HEK293 (cell line): ENCODE measurements at regions not wholly inside any gene's neighbourhood (a gene's known extent, or its start where the extent isn't known, plus 50 kb on each side); places are given as distances from the start of the nearest gene placed in this dataset.

Experiments
- CTCF ChIA-PET: fragments of 350-600 bp; formaldehyde crosslinking; extraction: SDS; loops from one replicate; lab custom pipeline; 2021; ENCODE audit warnings: antibody characterized with exemption; lab: Yijun Ruan, JAX
- POLR2A ChIA-PET: fragments of 300-600 bp; formaldehyde crosslinking; extraction: SDS; loops from one replicate; lab custom pipeline; 2020; ENCODE audit warnings: antibody characterized with exemption, inconsistent platforms; lab: Yijun Ruan, JAX
- H3K27ac ChIP-seq: fragments of 200-500 bp; sonication (Bioruptor generic); 2 replicates; pipeline ENCODE4 v1.5.1; 2014; ENCODE audit warnings: low read depth, low read length, control low read depth, inconsistent platforms; ENCODE audit errors: extremely low read depth
- H3K36me3 ChIP-seq, 2 experiments: fragments of 200-500 bp in 1 of 2; sonication (Bioruptor generic) in 1 of 2; 1 replicate in 1 of 2; 2 replicates in 1 of 2; pipeline ENCODE4 v1.5.1; 2014 to 2017; ENCODE audit warnings: inconsistent platforms in 2 of 2, low read length in 2 of 2; ENCODE audit not compliant: control insufficient read depth in 2 of 2, insufficient read depth in 1 of 2
- H3K4me1 ChIP-seq: fragments of 200-500 bp; sonication (Bioruptor generic); 2 replicates; pipeline ENCODE4 v1.5.1; 2014; ENCODE audit warnings: mild to moderate bottlenecking, low read length, inconsistent platforms; ENCODE audit not compliant: control insufficient read depth, insufficient read depth
- H3K4me3 ChIP-seq: 2 replicates; pipeline ENCODE4 v1.5.1; 2011; ENCODE audit warnings: low read depth, mild to moderate bottlenecking, control low read depth, low read length, moderate library complexity
- H3K9me3 ChIP-seq: fragments of 200-500 bp; sonication (Bioruptor generic); 2 replicates; pipeline ENCODE4 v1.5.1; 2014; ENCODE audit warnings: low read depth, low read length, inconsistent platforms; ENCODE audit not compliant: control insufficient read depth, insufficient read depth
- BCL11B ChIP-seq: fragments of 450-650 bp; formaldehyde crosslinking; IDR thresholded peaks from 2 replicates; pipeline ENCODE4 v1.5.1; 2016; ENCODE audit warnings: low read depth, missing biosample characterization, missing genetic modification characterization
- GFI1B ChIP-seq: fragments of 450-650 bp; formaldehyde crosslinking; IDR thresholded peaks from 2 replicates; pipeline ENCODE4 v1.5.1; 2016; ENCODE audit warnings: missing biosample characterization, missing genetic modification characterization
- GLIS2 ChIP-seq: fragments of 450-650 bp; formaldehyde crosslinking; IDR thresholded peaks from 2 replicates; pipeline ENCODE4 v1.5.1; 2016; ENCODE audit warnings: missing biosample characterization, missing genetic modification characterization
- HOXA7 ChIP-seq: sonication (generic); formaldehyde crosslinking; IDR thresholded peaks from 2 replicates; pipeline ENCODE4 v1.8.1; 2022; ENCODE audit warnings: missing genetic modification reagents, borderline replicate concordance
- HOXD13 ChIP-seq: sonication (generic); formaldehyde crosslinking; IDR thresholded peaks from 2 replicates; pipeline ENCODE4 v1.8.0; 2022; ENCODE audit warnings: missing genetic modification reagents, borderline replicate concordance
- SP7 ChIP-seq: fragments of 450-650 bp; formaldehyde crosslinking; IDR thresholded peaks from 2 replicates; pipeline ENCODE4 v1.5.1; 2016; ENCODE audit warnings: missing biosample characterization, missing genetic modification characterization
- WT1 ChIP-seq: fragments of 450-650 bp; formaldehyde crosslinking; IDR thresholded peaks from 2 replicates; pipeline ENCODE4 v1.5.1; 2016; ENCODE audit warnings: missing biosample characterization, missing genetic modification characterization
- YY1 ChIP-seq: fragments of 450-650 bp; formaldehyde crosslinking; IDR thresholded peaks from 2 replicates; pipeline ENCODE4 v1.5.1; 2018; ENCODE audit warnings: missing biosample characterization, missing genetic modification characterization
- ZBTB17 ChIP-seq: fragments of 450-650 bp; formaldehyde crosslinking; IDR thresholded peaks from 2 replicates; pipeline ENCODE4 v1.5.1; 2016; ENCODE audit warnings: missing biosample characterization, missing genetic modification characterization
- ZNF221 ChIP-seq: fragments of 450-650 bp; formaldehyde crosslinking; IDR thresholded peaks from 2 replicates; pipeline ENCODE4 v1.5.1; 2017; ENCODE audit warnings: missing biosample characterization, missing genetic modification characterization, borderline replicate concordance
- ZNF248 ChIP-seq: fragments of 450-650 bp; formaldehyde crosslinking; IDR thresholded peaks from 2 replicates; pipeline ENCODE4 v1.5.1; 2017; ENCODE audit warnings: missing biosample characterization, missing genetic modification characterization
- ZNF292 ChIP-seq: fragments of 450-650 bp; formaldehyde crosslinking; IDR thresholded peaks from 2 replicates; pipeline ENCODE4 v1.5.1; 2016; ENCODE audit warnings: low read depth, missing biosample characterization, missing genetic modification characterization, borderline replicate concordance
- ZNF311 ChIP-seq: fragments of 450-650 bp; formaldehyde crosslinking; IDR thresholded peaks from 2 replicates; pipeline ENCODE4 v1.5.1; 2017; ENCODE audit warnings: missing biosample characterization, missing genetic modification characterization, borderline replicate concordance
- ZNF335 ChIP-seq: fragments of 450-650 bp; formaldehyde crosslinking; conservative IDR thresholded peaks from 2 replicates; pipeline ENCODE4 v1.5.1; 2016; ENCODE audit warnings: missing biosample characterization, missing genetic modification characterization
- ZNF341 ChIP-seq: fragments of 450-650 bp; formaldehyde crosslinking; IDR thresholded peaks from 2 replicates; pipeline ENCODE4; 2016; ENCODE audit warnings: low read depth, missing biosample characterization, missing genetic modification characterization
- ZNF366 ChIP-seq: fragments of 450-650 bp; formaldehyde crosslinking; conservative IDR thresholded peaks from 2 replicates; pipeline ENCODE4 v1.5.1; 2016; ENCODE audit warnings: missing biosample characterization, missing genetic modification characterization
- ZNF426 ChIP-seq: fragments of 450-650 bp; formaldehyde crosslinking; IDR thresholded peaks from 2 replicates; pipeline ENCODE4 v1.5.1; 2017; ENCODE audit warnings: missing biosample characterization, missing genetic modification characterization, mild to moderate bottlenecking, inconsistent platforms, moderate library complexity
- ZNF488 ChIP-seq: fragments of 450-650 bp; formaldehyde crosslinking; IDR thresholded peaks from 2 replicates; pipeline ENCODE4 v1.5.1; 2016; ENCODE audit warnings: missing biosample characterization, missing genetic modification characterization
- ZNF501 ChIP-seq: fragments of 450-650 bp; formaldehyde crosslinking; IDR thresholded peaks from 2 replicates; pipeline ENCODE4 v1.5.1; 2016; ENCODE audit warnings: missing biosample characterization, missing genetic modification characterization
- ZNF514 ChIP-seq: fragments of 450-650 bp; formaldehyde crosslinking; IDR thresholded peaks from 2 replicates; pipeline ENCODE4 v1.5.1; 2016; ENCODE audit warnings: missing biosample characterization, missing genetic modification characterization
- ZNF549 ChIP-seq: fragments of 450-650 bp; IDR thresholded peaks from 2 replicates; pipeline ENCODE4 v1.5.1; 2018; ENCODE audit warnings: missing biosample characterization, missing genetic modification characterization, mild to moderate bottlenecking, inconsistent platforms, moderate library complexity
- ZNF624 ChIP-seq: fragments of 450-650 bp; formaldehyde crosslinking; IDR thresholded peaks from 2 replicates; pipeline ENCODE4 v1.5.1; 2017; ENCODE audit warnings: missing biosample characterization, missing genetic modification characterization
- ZNF670 ChIP-seq: fragments of 450-650 bp; formaldehyde crosslinking; IDR thresholded peaks from 2 replicates; pipeline ENCODE4 v1.5.1; 2016; ENCODE audit warnings: missing biosample characterization, missing genetic modification characterization, low read depth
- ZNF837 ChIP-seq: fragments of 450-650 bp; formaldehyde crosslinking; IDR thresholded peaks from 2 replicates; pipeline ENCODE4 v1.5.1; 2016; ENCODE audit warnings: missing biosample characterization, missing genetic modification characterization
- ZNF843 ChIP-seq: fragments of 450-650 bp; formaldehyde crosslinking; IDR thresholded peaks from 2 replicates; pipeline ENCODE4 v1.5.1; 2016; ENCODE audit warnings: missing biosample characterization, missing genetic modification characterization
- ZSCAN18 ChIP-seq: fragments of 450-650 bp; formaldehyde crosslinking; IDR thresholded peaks from 2 replicates; pipeline ENCODE4 v1.5.1; 2016; ENCODE audit warnings: missing biosample characterization, missing genetic modification characterization
- ZSCAN30 ChIP-seq: fragments of 450-650 bp; IDR thresholded peaks from 2 replicates; pipeline ENCODE4 v1.5.1; 2018; ENCODE audit warnings: missing biosample characterization, mild to moderate bottlenecking, missing genetic modification characterization, moderate library complexity
- TF ChIP-seq, protein P1 (sequence below): fragments of 450-650 bp; formaldehyde crosslinking; IDR thresholded peaks from 2 replicates; pipeline ENCODE4 v1.5.1; 2016; ENCODE audit warnings: missing biosample characterization, missing genetic modification characterization

DNA sequence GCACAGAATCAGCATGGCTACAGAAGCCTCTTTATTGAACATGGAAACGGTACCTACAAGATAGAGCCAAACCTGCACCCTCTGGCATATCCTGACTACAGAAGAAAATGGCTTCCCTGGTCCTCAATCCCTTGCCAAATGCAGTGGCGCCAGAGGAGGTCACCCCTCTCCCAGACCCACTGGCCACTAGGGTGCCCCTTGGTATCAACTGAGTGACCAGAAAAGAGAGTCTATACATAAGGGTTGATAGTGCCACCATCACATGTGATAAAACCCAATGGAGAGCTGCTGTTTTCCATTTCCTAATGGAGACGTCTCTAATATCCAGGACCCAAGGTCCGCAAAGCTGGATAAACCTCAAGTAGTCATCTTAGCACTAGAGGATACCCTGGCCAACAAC lies 52.7 kb upstream of the ALK start:
- Histone ChIP-seq H3K36me3 (no peaks in the 10 kb centered on the region), H3K4me1 (no peaks in the 10 kb centered on the region), H3K9me3 (no peaks in the 10 kb centered on the region), H3K4me3 (no peak overlapping the region), H3K27ac (no peak overlapping the region)
- POLR2A ChIA-PET = no interaction called here
- TF ChIP-seq ZNF488 (no peak), ZNF843 (no peak), ZNF837 (tag by site-specific recombination) (no peak)
- CTCF ChIA-PET = interaction anchor here (0.6 to 1.3 kb wide), 2 partner anchors 51 to 887 kb away, joined by 3 to 7 read pairs; no protein-coding TSS in a partner anchor

DNA sequence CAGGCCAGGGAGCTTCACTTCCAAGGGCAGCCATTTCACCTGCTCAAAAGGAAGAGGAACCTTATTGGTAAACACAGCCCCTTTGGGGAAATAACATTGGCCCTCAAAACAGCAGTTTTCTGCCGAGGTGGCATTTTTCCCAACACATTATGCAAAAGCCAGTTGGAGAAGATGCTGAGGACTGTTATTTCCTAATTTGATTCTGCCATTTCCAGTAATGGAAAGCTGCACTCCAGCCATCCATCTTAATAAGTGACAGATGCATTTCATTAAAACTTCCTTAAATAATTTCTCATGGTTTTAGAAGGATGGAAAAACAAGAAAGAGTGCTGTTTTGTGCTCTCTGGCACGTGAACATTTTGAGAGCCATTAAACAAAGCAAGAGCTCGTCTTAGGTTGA lies 55.9 kb upstream of the ALK start:
- no peak overlapping the region for H3K27ac ChIP-seq
- TF ChIP-seq WT1 (tag by site-specific recombination) = no peak
- no peak for TF ChIP-seq ZNF335 (tag by site-specific recombination)
- no peak for TF ChIP-seq ZNF221 (tag by site-specific recombination)
- TF ChIP-seq HOXD13 (CRISPR knock-in tag) = no peak
- no peak for TF ChIP-seq ZNF843
- TF ChIP-seq ZNF248 (tag by site-specific recombination) = no peak
- no peak for TF ChIP-seq ZNF501
- no peak for TF ChIP-seq YY1 (tag by site-specific recombination)
- TF ChIP-seq ZNF292 = no peak
- ChIA-PET POLR2A (no interaction called here), CTCF (interaction anchor here (0.6 kb wide), 1 partner anchor 94 kb away, joined by 4 read pairs; no protein-coding TSS in a partner anchor)
- no peaks in the 10 kb centered on the region for H3K4me1 ChIP-seq
- H3K9me3 ChIP-seq = no peaks in the 10 kb centered on the region
- H3K4me3 ChIP-seq = no peak overlapping the region
- no peaks in the 10 kb centered on the region for H3K36me3 ChIP-seq

DNA sequence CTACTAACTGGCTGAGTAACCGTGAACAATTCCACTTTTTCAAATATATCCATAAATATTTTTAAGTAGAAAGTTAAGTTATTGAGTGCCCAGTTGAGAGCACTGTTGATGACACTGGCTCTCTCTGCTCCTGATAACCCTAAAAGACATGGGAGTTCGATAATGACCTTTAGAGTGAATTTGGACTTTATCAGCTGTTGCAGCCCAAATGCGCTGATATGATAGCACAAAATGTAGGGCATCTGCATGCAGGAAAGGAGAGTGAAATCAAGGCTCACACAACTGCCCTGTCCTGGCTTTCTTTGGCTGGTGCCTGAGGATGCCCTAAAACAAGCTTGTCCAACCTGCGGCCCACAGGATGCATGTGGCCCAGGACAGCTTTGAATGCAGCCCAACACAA lies 60.0 kb upstream of the ALK start:
- no peaks in the 10 kb centered on the region for H3K4me1 ChIP-seq
- no peak overlapping the region for H3K27ac ChIP-seq
- no peak overlapping the region for H3K4me3 ChIP-seq
- ChIA-PET CTCF (interaction anchor here (0.6 to 1.5 kb wide), 3 partner anchors 45 to 1289 kb away, joined by 4 to 7 read pairs (median 5); no protein-coding TSS in a partner anchor), POLR2A (no interaction called here)
- no peaks in the 10 kb centered on the region for H3K9me3 ChIP-seq
- no peak for TF ChIP-seq ZNF341 (tag by site-specific recombination)
- TF ChIP-seq HOXA7 (CRISPR knock-in tag) = no peak
- no peak for TF ChIP-seq BCL11B (tag by site-specific recombination)
- no peak for TF ChIP-seq ZNF670 (tag by site-specific recombination)
- TF ChIP-seq ZNF549 (tag by site-specific recombination) = no peak
- TF ChIP-seq ZNF366 = no peak
- no peak for TF ChIP-seq ZNF514 (tag by site-specific recombination)
- TF ChIP-seq ZSCAN18 (tag by site-specific recombination) = no peak
- TF ChIP-seq ZNF624 (tag by site-specific recombination) = no peak
- no peak for TF ChIP-seq ZNF426
- TF ChIP-seq, protein P1, sequence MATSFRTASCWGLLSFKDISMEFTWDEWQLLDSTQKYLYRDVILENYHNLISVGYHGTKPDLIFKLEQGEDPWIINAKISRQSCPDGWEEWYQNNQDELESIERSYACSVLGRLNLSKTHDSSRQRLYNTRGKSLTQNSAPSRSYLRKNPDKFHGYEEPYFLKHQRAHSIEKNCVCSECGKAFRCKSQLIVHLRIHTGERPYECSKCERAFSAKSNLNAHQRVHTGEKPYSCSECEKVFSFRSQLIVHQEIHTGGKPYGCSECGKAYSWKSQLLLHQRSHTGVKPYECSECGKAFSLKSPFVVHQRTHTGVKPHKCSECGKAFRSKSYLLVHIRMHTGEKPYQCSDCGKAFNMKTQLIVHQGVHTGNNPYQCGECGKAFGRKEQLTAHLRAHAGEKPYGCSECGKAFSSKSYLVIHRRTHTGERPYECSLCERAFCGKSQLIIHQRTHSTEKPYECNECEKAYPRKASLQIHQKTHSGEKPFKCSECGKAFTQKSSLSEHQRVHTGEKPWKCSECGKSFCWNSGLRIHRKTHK = no peak
- TF ChIP-seq SP7 = no peak
- TF ChIP-seq GFI1B (tag by site-specific recombination) = no peak
- no peak for TF ChIP-seq GLIS2 (tag by site-specific recombination)
- TF ChIP-seq ZBTB17 (tag by site-specific recombination) = no peak
- TF ChIP-seq ZNF311 (tag by site-specific recombination) = no peak
- TF ChIP-seq ZNF292 = no peak
- TF ChIP-seq ZSCAN30 (tag by site-specific recombination) = no peak
- no peaks in the 10 kb centered on the region for H3K36me3 ChIP-seq
